H1 (cell line): ENCODE measurements at regions not wholly inside any gene's neighbourhood (a gene's known extent, or its start where the extent isn't known, plus 50 kb on each side); places are given as distances from the start of the nearest gene placed in this dataset.

Source experiments
- CTCF ChIA-PET: fragments of 300-600 bp; sonication (Branson Sonifier 250); formaldehyde crosslinking; loops from one replicate; lab custom pipeline; 2021; ENCODE audit not compliant: partially characterized antibody; lab: Charles Lee
- POLR2A ChIA-PET: fragments of 300-600 bp; sonication (Branson Sonifier 250); formaldehyde crosslinking; loops from one replicate; lab custom pipeline; 2021; ENCODE audit warnings: inconsistent platforms; ENCODE audit not compliant: partially characterized antibody; lab: Charles Lee
- DNase-seq, 2 experiments: peaks; one replicate each; pipeline versions ENCODE4 v3.0.0 to v3.0.0-alpha.2; 2010 to 2022; ENCODE audit warnings: low spot score in 2 of 2, low read depth in 1 of 2, mixed read lengths in 1 of 2
- FAIRE-seq: peaks from 2 replicates; lab custom pipeline; 2011; peaks lifted over from hg19 to GRCh38; lab: Jason Lieb, UNC
- H2AFZ ChIP-seq: 2 replicates; pipeline ENCODE4 v1.8.1; 2012; ENCODE audit warnings: low read length, inconsistent platforms
- H2AK5ac ChIP-seq: 2 replicates; pipeline ENCODE4 v1.6.1; 2013; ENCODE audit warnings: low read depth, low read length
- H2BK120ac ChIP-seq: replicated peaks from 2 replicates; pipeline ENCODE3; 2013; ENCODE audit warnings: low read depth, low read length, inconsistent platforms
- H2BK12ac ChIP-seq: 2 replicates; pipeline ENCODE4 v1.6.1; 2013; ENCODE audit warnings: low read depth, low read length
- H2BK15ac ChIP-seq: 2 replicates; pipeline ENCODE4 v1.6.1; 2013; ENCODE audit warnings: low read length
- H2BK20ac ChIP-seq: 2 replicates; pipeline ENCODE4 v1.6.1; 2013; ENCODE audit warnings: low read length
- H2BK5ac ChIP-seq: 2 replicates; pipeline ENCODE4 v1.6.1; 2013; ENCODE audit warnings: low read depth, low read length
- H3K14ac ChIP-seq: 2 replicates; pipeline ENCODE4 v1.6.1; 2013; ENCODE audit warnings: inconsistent platforms; ENCODE audit not compliant: insufficient read length
- H3K18ac ChIP-seq: 2 replicates; pipeline ENCODE4 v1.6.1; 2013; ENCODE audit warnings: low read length; ENCODE audit errors: extremely low read depth
- H3K23ac ChIP-seq: 2 replicates; pipeline ENCODE4 v1.6.1; 2013; ENCODE audit warnings: inconsistent platforms; ENCODE audit not compliant: insufficient read length
- H3K23me2 ChIP-seq: 2 replicates; pipeline ENCODE4 v1.6.1; 2013; ENCODE audit warnings: low read depth, low read length
- H3K27ac ChIP-seq: 2 replicates; pipeline ENCODE4 v1.6.1; 2011; ENCODE audit warnings: low read depth, low read length, inconsistent platforms
- H3K27me3 ChIP-seq, 4 experiments: replicated peaks in 1 of 4; 1 replicate in 1 of 4; 2 replicates in 3 of 4; pipeline versions ENCODE4 v1.6.1 to v1.8.1; 2011 to 2013; ENCODE audit warnings: low read length in 3 of 4, mild to moderate bottlenecking in 3 of 4, inconsistent platforms in 2 of 4, mixed read lengths in 2 of 4, moderate library complexity in 1 of 4; ENCODE audit not compliant: control insufficient read depth in 3 of 4, insufficient read depth in 3 of 4; ENCODE audit errors: extremely low read depth in 1 of 4
- H3K36me3 ChIP-seq, 4 experiments: 2 replicates each; pipeline versions ENCODE4 v1.6.1 to v1.8.1; 2011 to 2013; ENCODE audit warnings: mild to moderate bottlenecking in 4 of 4, low read length in 3 of 4, moderate library complexity in 2 of 4, control low read depth in 1 of 4, inconsistent platforms in 1 of 4; ENCODE audit not compliant: insufficient read depth in 4 of 4, control insufficient read depth in 2 of 4
- H3K4ac ChIP-seq: replicated peaks from 2 replicates; pipeline ENCODE3; 2013; ENCODE audit warnings: low read length, low read depth, mixed read lengths, inconsistent platforms; ENCODE audit not compliant: insufficient read length
- H3K4me1 ChIP-seq, 4 experiments: replicated peaks in 1 of 4; 1 replicate in 1 of 4; 2 replicates in 3 of 4; pipeline versions ENCODE4 v1.6.1 to v1.8.1; 2011 to 2013; ENCODE audit warnings: low read length in 3 of 4, inconsistent platforms in 2 of 4, mixed read lengths in 1 of 4; ENCODE audit not compliant: insufficient read depth in 4 of 4, control insufficient read depth in 3 of 4
- H3K4me2 ChIP-seq, 2 experiments: 2 replicates each; pipeline versions ENCODE4 v1.6.1 to v1.8.1; 2011 to 2013; ENCODE audit warnings: low read depth in 2 of 2, low read length in 2 of 2, control low read depth in 1 of 2, inconsistent platforms in 1 of 2, mild to moderate bottlenecking in 1 of 2; ENCODE audit not compliant: insufficient read depth in 1 of 2
- H3K4me3 ChIP-seq, 4 experiments: fragments of 200-600, 300-600 bp in 1 of 4; sonication (generic), shearing (Covaris generic), sonication (Bioruptor Twin) in 1 of 4; 2 replicates each; pipeline versions ENCODE4 v1.5.1 to v1.8.1; 2011 to 2016; ENCODE audit warnings: low read length in 4 of 4, low read depth in 3 of 4, control low read depth in 2 of 4, inconsistent platforms in 2 of 4, mild to moderate bottlenecking in 2 of 4, mixed read lengths in 1 of 4, moderate library complexity in 1 of 4; ENCODE audit not compliant: insufficient read depth in 2 of 4; ENCODE audit errors: extremely low read depth in 1 of 4
- H3K56ac ChIP-seq: replicated peaks from 2 replicates; pipeline ENCODE3; 2013; ENCODE audit warnings: low read depth, mild to moderate bottlenecking, mixed read lengths, low read length, inconsistent platforms; ENCODE audit not compliant: insufficient read length
- H3K79me1 ChIP-seq: 2 replicates; pipeline ENCODE4 v1.6.1; 2013; ENCODE audit warnings: low read depth, low read length, control low read depth
- H3K79me2 ChIP-seq, 2 experiments: 2 replicates each; pipeline versions ENCODE4 v1.6.1 to v1.8.1; 2012 to 2013; ENCODE audit warnings: low read length in 2 of 2, mild to moderate bottlenecking in 2 of 2, inconsistent platforms in 1 of 2; ENCODE audit not compliant: insufficient read depth in 2 of 2, control insufficient read depth in 1 of 2
- H3K9ac ChIP-seq, 4 experiments: replicated peaks in 1 of 4; 1 replicate in 1 of 4; 2 replicates in 3 of 4; pipeline versions ENCODE4 v1.6.1 to v1.8.1; 2011 to 2013; ENCODE audit warnings: low read depth in 3 of 4, low read length in 3 of 4, control low read depth in 2 of 4, mild to moderate bottlenecking in 2 of 4, moderate library complexity in 2 of 4, inconsistent platforms in 1 of 4; ENCODE audit errors: extremely low read depth in 1 of 4
- H3K9me3 ChIP-seq, 2 experiments: 2 replicates each; pipeline versions ENCODE4 v1.6.1 to v1.8.1; 2012 to 2013; ENCODE audit warnings: mild to moderate bottlenecking in 2 of 2, moderate library complexity in 2 of 2, control low read depth in 1 of 2, inconsistent platforms in 1 of 2, low read depth in 1 of 2, low read length in 1 of 2, mixed read lengths in 1 of 2; ENCODE audit not compliant: insufficient read depth in 2 of 2
- H4K20me1 ChIP-seq, 2 experiments: replicated peaks in 1 of 2; 2 replicates each; pipeline versions ENCODE3 to v1.8.1; 2011 to 2013; ENCODE audit warnings: inconsistent platforms in 2 of 2, low read length in 2 of 2, mild to moderate bottlenecking in 1 of 2; ENCODE audit not compliant: insufficient read depth in 2 of 2, control insufficient read depth in 1 of 2
- H4K5ac ChIP-seq: 2 replicates; pipeline ENCODE4 v1.6.1; 2013; ENCODE audit warnings: low read length, low read depth, mixed read lengths, inconsistent platforms; ENCODE audit not compliant: insufficient read length
- H4K8ac ChIP-seq: 2 replicates; pipeline ENCODE4 v1.8.0; 2013; ENCODE audit warnings: mild to moderate bottlenecking, moderate library complexity, low read length, inconsistent platforms; ENCODE audit not compliant: insufficient read depth; ENCODE audit errors: extremely low read depth
- H4K91ac ChIP-seq: replicated peaks from 2 replicates; pipeline ENCODE3; 2013; ENCODE audit warnings: low read length, mixed read lengths, inconsistent platforms; ENCODE audit not compliant: insufficient read length
- ASH2L ChIP-seq: fragments of 200-600, 300-600 bp; sonication (generic); IDR thresholded peaks from one replicate; pipeline ENCODE4 v1.7.1; 2017; ENCODE audit warnings: low read length
- CEBPB ChIP-seq: IDR thresholded peaks from 2 replicates; pipeline ENCODE4 v1.6.1; 2012; ENCODE audit warnings: low read depth, low read length
- GABPA ChIP-seq: IDR thresholded peaks from 2 replicates; pipeline ENCODE4 v1.6.1; 2011; ENCODE audit warnings: mild to moderate bottlenecking, low read length, moderate library complexity, borderline replicate concordance; ENCODE audit not compliant: insufficient read depth
- JUN ChIP-seq: IDR thresholded peaks from 2 replicates; pipeline ENCODE4 v1.6.1; 2011; ENCODE audit warnings: low read depth, mild to moderate bottlenecking, improper control_type of control experiment, low read length
- POLR2AphosphoS5 ChIP-seq: IDR thresholded peaks from 2 replicates; pipeline ENCODE4 v1.6.1; 2011; ENCODE audit warnings: low read depth, low read length
- POU5F1 ChIP-seq: IDR thresholded peaks from 2 replicates; pipeline ENCODE4 v1.6.1; 2011; ENCODE audit warnings: low read depth, mild to moderate bottlenecking, low read length, moderate library complexity
- RXRA ChIP-seq: IDR thresholded peaks from 2 replicates; pipeline ENCODE4 v1.6.1; 2011; ENCODE audit warnings: low read depth, mild to moderate bottlenecking, low read length, moderate library complexity; ENCODE audit not compliant: insufficient read depth
- WGBS, 2 experiments: shearing (Covaris generic) in 1 of 2; methylation state at CpG; one replicate each; pipeline versions ENCODE4 v1.1.6 to v1.1.7; 2013 to 2015; ENCODE audit warnings: low lambda C conversion rate in 2 of 2, mixed read lengths in 2 of 2, inconsistent platforms in 1 of 2, low coverage in 1 of 2, missing lambda C conversion rate in 1 of 2; ENCODE audit not compliant: insufficient replicate concordance in 2 of 2, insufficient coverage in 1 of 2, insufficient read length in 1 of 2; ENCODE audit errors: extremely low coverage in 1 of 2, missing lambda C conversion rate in 1 of 2; 5-methylcytosine and 5-hydroxymethylcytosine counted together

DNA sequence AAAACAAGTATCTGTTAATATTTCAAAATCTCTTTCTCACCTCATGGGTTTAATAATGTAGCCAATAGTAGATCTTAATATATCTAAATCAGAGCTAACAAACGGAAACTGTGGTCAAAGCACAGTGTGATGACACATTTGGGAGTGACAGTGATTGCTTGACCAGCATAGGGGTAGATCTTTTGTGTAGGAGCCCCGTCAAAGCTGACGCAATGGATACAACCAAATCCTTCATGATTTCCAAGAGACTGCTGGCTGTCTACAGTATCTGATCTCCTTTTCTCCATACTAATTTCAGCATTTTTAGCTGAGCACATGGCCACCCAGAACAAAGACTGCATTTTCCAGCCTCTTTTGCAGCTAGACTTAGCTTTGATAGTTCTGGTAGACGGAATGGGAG is 299.3 kb upstream of the ECI2 start:
- CTCF ChIA-PET = interaction anchor here (0.6 to 1.3 kb wide), 4 partner anchors 11 to 410 kb away, joined by 3 read pairs; no protein-coding TSS in a partner anchor
- Histone ChIP-seq H4K8ac (no peak overlapping the region), H3K27me3 (no peaks in the 10 kb centered on the region), H4K5ac (no peak overlapping the region), H3K4me3 (no peak overlapping the region), H3K36me3 (no peaks in the 10 kb centered on the region), H2AFZ (no peak overlapping the region), H3K79me1 (no peaks in the 10 kb centered on the region), H2BK120ac (no peak overlapping the region), H4K20me1 (no peaks in the 10 kb centered on the region), H2BK12ac (no peak overlapping the region), H2BK20ac (no peak overlapping the region), H3K56ac (no peak overlapping the region), H3K79me2 (no peaks in the 10 kb centered on the region), H3K4ac (no peak overlapping the region), H2BK15ac (no peak overlapping the region), H4K91ac (no peak overlapping the region), H3K9ac (no peak overlapping the region), H3K18ac (no peak overlapping the region), H2AK5ac (no peak overlapping the region), H3K14ac (no peak overlapping the region), H2BK5ac (no peak overlapping the region), H3K23ac (no peak overlapping the region), H3K27ac (no peak overlapping the region), H3K4me2 (no peak overlapping the region), H3K9me3 (no peaks in the 10 kb centered on the region), H3K4me1 (no peaks in the 10 kb centered on the region), H3K23me2 (no peaks in the 10 kb centered on the region; the same call in 1 of the 2 replicates)
- WGBS, 2 experiments = 92% methylated on average over 4 of the region's 4 CpGs; no CpG with 5 or more reads in 1 of the 2 experiments
- POLR2A ChIA-PET = interaction anchor here (0.6 kb wide), 1 partner anchor 15 kb away, joined by 4 read pairs; no protein-coding TSS in a partner anchor
- FAIRE-seq (no peak), DNase-seq (no peak)
- TF ChIP-seq RXRA (no peak), GABPA (no peak), JUN (no peak), ASH2L (no peak), POLR2AphosphoS5 (no peak), POU5F1 (no peak), CEBPB (no peak)
